NCI-H82 treated with DMSO at 0.1 percent for 48 hours (cell line): ENCODE measurements at regions not wholly inside any gene's neighbourhood (a gene's known extent, or its start where the extent isn't known, plus 50 kb on each side); places are given as distances from the start of the nearest gene placed in this dataset.
"Not testable (repeated sequence)": the region's sequence is repeated elsewhere in the genome, so short reads cannot be mapped to it uniquely, and the experiment has no call there.

Source experiments
- DNase-seq: peaks from one replicate; lab custom pipeline; 2025; ENCODE audit not compliant: unreplicated experiment; lab: John Stamatoyannopoulos, UW

- DNase-seq = no peak
Observed at GRCh38 chr12:63415357-63415756, 252.9 kb downstream of the DPY19L2 start.

DNA sequence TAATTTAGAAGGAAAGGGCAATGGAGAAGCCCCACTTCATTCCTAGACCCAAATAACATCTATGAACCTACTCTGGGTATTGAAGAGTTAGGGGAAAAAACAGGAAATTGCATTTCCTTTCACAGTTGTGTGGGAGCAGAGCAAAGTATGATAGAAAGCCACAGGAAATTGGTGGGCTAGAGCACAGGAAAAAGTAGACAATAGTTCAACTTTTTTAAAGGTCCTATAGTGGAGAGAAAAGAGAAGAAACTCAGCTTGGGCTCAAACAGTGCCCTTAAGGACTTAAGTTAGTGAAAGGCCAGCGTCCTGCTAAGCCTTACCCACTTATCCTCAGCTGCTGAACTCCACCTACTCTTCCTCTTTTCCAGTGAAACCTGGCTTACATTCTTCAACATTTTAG lies 258.1 kb downstream of the DPY19L2 start:
- no peak for DNase-seq

GRCh38 chr12:63406781-63407180 lies 255.8 kb upstream of the AVPR1A start:
- no peak for DNase-seq

GRCh38 chr12:63404611-63405010 lies 253.6 kb upstream of the AVPR1A start:
- no peak for DNase-seq

DNA sequence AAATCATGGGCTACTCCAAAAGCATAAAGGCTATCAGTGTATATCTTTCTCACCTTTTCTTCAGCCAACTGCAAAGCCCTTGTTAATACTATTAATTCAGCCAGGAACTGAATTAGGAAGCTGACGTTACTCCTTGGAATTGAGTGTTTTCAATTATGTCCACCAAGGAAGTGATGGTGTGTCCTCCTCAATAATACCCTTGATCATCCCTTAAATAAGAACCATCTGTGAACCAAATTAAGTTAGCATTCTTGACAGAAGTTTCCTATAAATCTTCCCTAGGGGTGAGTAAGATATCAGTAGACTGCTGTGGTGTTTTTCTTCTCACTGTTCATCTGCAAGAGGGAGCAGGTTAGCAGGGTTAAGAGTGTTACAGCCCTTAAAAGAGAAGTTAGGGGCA lies 252.3 kb upstream of the AVPR1A start:
- no peak for DNase-seq

- no peak for DNase-seq
Observed at GRCh38 chr12:63400718-63401117, 249.7 kb upstream of the AVPR1A start.

DNA sequence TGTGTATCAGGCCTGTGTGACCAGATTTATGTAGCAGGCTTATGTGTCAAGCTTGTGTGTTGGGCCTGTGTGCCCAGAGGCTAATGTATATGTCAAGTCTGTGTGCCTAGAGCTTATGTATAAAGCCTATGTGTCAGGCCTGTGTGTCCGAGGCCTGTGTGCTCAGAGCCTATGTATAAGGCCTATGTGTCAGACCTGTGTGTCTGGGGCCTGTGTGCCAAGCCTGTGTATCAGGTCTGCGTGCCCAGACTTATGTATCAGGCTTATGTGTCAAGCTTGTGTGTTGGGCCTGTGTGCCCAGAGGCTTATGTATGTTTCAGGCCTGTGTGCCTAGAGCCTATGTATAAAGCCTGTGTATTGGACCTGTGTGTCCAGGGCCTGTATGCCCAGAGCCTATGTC lies 249.3 kb upstream of the AVPR1A start:
- no peak for DNase-seq

DNA sequence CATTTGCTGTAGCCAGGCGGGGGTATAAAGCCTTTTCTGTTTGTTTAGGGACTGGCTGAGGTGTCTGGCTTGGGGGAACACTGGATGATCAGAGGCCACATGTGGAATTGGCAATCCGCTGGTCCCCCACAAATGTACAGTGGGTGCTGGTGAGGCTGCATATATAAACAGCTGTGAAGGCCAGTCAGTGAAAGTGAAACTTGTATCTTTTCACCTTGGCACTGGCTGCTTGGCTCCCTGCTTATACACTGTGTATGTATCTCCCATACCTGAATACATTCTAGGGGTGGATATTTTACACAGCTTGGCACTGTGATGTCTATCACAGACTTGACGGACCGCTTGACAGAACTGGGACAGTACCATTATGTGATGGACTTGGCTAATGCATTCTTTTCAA lies 246.8 kb upstream of the AVPR1A start:
- no peak for DNase-seq

GRCh38 chr12:63396135-63396534 lies 245.1 kb upstream of the AVPR1A start:
- DNase-seq = no peak

DNA sequence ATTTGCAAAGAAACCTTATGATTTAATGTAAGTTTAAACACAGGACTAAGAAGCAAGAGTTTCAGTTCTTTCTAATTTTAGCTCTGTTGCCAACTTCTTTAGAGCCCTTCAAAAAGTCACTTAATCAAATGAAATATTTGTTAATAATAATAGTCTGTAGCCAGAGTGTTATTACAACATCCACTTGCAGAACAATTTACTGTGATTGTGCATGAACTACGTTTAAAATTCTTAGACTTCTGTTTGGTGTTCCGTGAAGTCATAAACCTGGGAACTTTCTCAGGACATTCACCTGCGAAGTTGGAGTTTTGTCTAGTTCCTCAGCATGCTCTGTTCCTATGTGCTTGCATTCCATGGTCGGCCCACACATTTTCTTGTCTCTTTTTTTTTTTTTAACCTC lies 244.0 kb upstream of the AVPR1A start:
- no peak for DNase-seq

DNA sequence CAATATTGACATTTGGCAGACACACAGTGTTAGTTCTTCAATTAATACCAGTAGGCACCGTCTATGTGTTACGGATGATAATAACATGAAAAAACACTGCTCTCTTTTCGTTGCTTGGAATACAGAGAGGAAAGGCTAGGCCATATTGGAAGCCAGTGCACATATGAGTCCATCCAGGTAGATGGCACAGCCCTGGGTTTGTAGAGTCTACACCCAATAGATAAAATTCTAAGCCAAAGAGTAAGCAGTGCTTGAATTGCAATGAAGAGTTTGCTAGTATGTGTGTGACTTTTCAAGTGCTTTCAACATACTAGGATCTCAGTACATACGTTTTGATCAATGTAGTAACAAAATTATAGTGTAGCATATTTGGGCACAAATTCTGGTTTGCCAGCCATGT lies 243.3 kb upstream of the AVPR1A start:
- DNase-seq = no peak

DNA sequence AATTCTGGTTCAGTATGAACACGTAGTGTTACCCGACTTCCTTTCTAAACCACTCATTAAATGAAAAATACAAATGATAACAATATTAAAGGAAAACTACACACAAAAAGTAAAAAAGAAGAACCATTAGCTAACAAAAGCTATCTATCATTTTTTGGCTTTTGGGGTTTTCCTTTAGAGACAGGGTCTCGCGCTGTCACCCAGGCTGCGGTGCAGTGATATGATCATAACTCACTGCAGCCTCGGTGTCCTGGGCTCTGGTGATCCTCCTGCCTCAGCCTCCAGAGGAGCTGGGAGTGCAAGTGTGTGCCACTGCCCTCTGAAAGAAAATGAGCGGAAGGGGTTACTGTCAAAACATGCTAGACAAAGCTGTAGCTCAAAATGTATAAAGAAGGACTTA lies 238.2 kb upstream of the AVPR1A start:
- no peak for DNase-seq

GRCh38 chr12:63387771-63388170 lies 236.8 kb upstream of the AVPR1A start:
- DNase-seq = no peak

DNA sequence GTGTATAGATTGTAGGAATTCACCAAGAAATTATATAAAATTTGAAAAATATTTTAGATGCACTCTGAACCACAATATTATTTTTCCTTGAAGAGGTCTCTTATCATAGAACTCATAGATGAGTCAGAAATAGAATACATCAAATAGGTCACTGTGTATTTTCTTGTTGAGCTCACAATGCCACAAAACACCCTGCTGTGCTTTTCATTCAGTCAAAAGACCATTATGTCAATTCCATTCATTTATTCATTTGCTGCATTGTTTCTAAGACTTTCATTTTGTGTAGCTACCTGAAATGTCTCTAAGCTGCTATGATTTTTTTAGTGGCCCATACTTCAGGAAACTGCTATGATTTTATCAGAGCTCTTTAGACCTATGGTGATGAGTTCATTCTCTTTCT lies 231.9 kb upstream of the AVPR1A start:
- no peak for DNase-seq

GRCh38 chr12:63362791-63363190 lies 211.8 kb upstream of the AVPR1A start:
- DNase-seq = no peak

DNA sequence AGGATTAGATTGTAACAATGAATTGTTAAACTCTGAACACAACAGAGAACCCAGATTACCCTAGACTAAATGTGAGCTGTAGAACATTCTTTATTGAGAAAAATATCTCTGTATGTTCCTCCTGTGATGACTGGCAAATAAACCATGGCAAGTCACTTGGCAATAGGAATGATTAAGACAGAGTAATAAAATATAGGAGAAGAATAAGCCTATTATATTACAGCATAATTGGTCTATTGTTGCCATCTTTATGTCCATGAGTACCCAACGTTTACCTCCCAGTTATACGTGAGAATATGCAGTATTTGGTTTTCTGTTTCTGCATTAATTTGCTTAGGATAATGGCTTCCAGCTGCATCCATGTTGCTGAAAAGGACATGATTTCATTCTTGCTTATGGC lies 211.2 kb upstream of the AVPR1A start:
- no peak for DNase-seq

DNA sequence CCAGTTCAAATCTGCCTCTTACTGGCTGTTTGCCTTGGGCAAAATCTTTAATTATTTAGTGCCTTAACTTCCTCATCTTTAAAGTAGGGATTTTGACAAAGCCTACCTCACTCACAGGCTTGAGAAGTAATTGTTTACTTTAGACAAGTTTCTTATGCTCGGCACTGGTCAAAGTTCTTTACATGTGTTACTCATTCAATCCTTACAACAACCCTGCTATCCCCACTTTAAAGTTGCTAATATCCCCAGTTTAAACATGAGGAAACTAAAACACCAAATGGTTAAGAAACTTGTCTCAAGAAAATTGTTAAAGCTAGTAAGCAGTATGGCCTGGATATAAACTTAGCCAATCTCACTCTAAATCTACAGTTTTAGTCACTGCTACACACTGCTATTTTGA lies 204.0 kb upstream of the AVPR1A start:
- no peak for DNase-seq

GRCh38 chr12:63353559-63353958 lies 202.6 kb upstream of the AVPR1A start:
- no peak for DNase-seq

GRCh38 chr12:63351370-63351769 lies 200.4 kb upstream of the AVPR1A start:
- DNase-seq = no peak

DNA sequence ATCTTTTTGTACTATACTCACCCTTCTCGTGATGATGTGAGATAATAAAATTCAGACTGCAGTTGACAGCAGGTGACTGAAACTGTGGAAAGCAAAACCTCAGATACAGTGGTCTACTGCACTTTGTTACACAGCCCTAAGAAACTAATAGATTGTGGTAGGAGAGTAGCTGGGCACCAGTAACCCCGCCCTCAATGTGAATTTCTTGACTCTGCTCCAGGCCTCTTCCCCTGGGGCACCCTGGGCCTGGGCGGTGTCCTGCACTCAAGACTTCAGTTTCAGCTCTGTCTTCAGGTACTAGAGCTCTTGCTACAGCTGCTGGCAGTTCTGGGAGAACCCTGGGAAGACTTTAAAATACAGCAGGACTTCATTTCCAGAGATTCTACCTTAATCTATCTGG lies 197.6 kb upstream of the AVPR1A start:
- no peak for DNase-seq

- not testable (repeated sequence) for DNase-seq
Observed at GRCh38 chr12:63337158-63337557, 186.2 kb upstream of the AVPR1A start.

- DNase-seq = no peak
Observed at GRCh38 chr12:63326260-63326659, 175.3 kb upstream of the AVPR1A start.

- no peak for DNase-seq
Observed at GRCh38 chr12:63325757-63326156, 174.8 kb upstream of the AVPR1A start.

DNA sequence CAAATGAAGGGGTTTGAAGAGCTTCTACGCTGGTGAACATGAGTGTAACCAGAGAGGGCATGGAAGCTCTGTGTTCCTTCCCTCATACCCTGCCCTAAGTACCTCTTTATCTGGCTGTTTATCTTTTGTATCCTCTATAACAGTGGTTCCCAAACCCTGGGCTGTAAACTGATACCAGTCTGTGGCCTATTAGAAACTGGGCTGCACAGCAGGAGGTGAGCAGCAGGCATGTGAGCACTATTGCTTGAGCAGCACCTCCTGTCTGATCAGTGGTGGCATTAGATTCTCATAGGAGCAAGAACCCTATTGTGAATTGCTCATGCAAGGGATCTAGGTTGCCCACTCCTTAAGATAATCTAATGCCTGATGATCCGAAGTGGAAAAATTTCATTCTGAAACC lies 172.9 kb upstream of the AVPR1A start:
- no peak for DNase-seq
